PC-9 (cell line): ENCODE measurements at regions not wholly inside any gene's neighbourhood (a gene's known extent, or its start where the extent isn't known, plus 50 kb on each side); places are given as distances from the start of the nearest gene placed in this dataset.
A peak's percentile ranks its signal among the peaks of the same experiment; 100 is the strongest.

Experiments
- BruUV-seq: library from RNA; stranded (reverse); fragments of 400-500 nt; replicated peaks from 2 replicates; lab custom pipeline; 2021; lab: Mats Ljungman, UMichigan
- CTCF ChIA-PET: fragments of 300-600 bp; sonication (Branson Sonifier 250); formaldehyde crosslinking; loops from one replicate; lab custom pipeline; 2022; ENCODE audit warnings: antibody characterized with exemption; lab: Charles Lee
- POLR2A ChIA-PET: fragments of 300-600 bp; sonication (Branson Sonifier 250); formaldehyde crosslinking; loops from one replicate; lab custom pipeline; 2022; ENCODE audit warnings: antibody characterized with exemption; ENCODE audit not compliant: unreplicated experiment; lab: Charles Lee
- DNase-seq, 2 experiments: peaks; one replicate each; pipeline versions ENCODE4 v3.0.0 to v3.0.0-alpha.2; 2015 to 2022; ENCODE audit warnings: mixed read lengths in 1 of 2
- H2AFZ ChIP-seq: fragments of 200-600 bp; sonication (generic); 2 replicates; pipeline ENCODE4 v1.8.1; 2017; ENCODE audit warnings: antibody characterized with exemption
- H3F3A ChIP-seq: fragments of 200-600 bp; sonication (generic); 2 replicates; pipeline ENCODE4 v1.8.1; 2017; ENCODE audit warnings: antibody characterized with exemption, mild to moderate bottlenecking, low read depth; ENCODE audit not compliant: insufficient read depth
- H3K27ac ChIP-seq: fragments of 200-600 bp; sonication (generic); 2 replicates; pipeline ENCODE4 v1.6.1; 2016; ENCODE audit warnings: mixed run types
- H3K27me3 ChIP-seq: fragments of 200-600 bp; sonication (generic); 2 replicates; pipeline ENCODE4 v1.6.1; 2016; ENCODE audit warnings: low read depth, mixed run types; ENCODE audit not compliant: insufficient read depth
- H3K36me3 ChIP-seq: fragments of 200-600 bp; sonication (generic); 2 replicates; pipeline ENCODE4 v1.6.1; 2016; ENCODE audit warnings: low read depth, mixed run types
- H3K4me1 ChIP-seq: fragments of 200-600 bp; sonication (generic); replicated peaks from 2 replicates; pipeline ENCODE4 v1.6.1; 2016; ENCODE audit warnings: mixed run types; ENCODE audit not compliant: insufficient read depth
- H3K4me2 ChIP-seq: fragments of 200-600 bp; sonication (generic); 2 replicates; pipeline ENCODE4 v1.6.1; 2017; ENCODE audit warnings: mixed run types
- H3K4me3 ChIP-seq: fragments of 200-600 bp; sonication (generic); 2 replicates; pipeline ENCODE4 v1.6.1; 2016; ENCODE audit warnings: mixed run types
- H3K79me2 ChIP-seq: fragments of 200-600 bp; sonication (generic); 2 replicates; pipeline ENCODE4 v1.6.1; 2017; ENCODE audit warnings: low read depth, mixed run types
- H3K9me2 ChIP-seq: fragments of 200-600 bp; sonication (generic); 2 replicates; pipeline ENCODE4 v1.8.1; 2017; ENCODE audit warnings: mild to moderate bottlenecking; ENCODE audit not compliant: insufficient read depth
- H3K9me3 ChIP-seq: fragments of 200-600 bp; sonication (generic); 2 replicates; pipeline ENCODE4 v1.8.1; 2016; ENCODE audit warnings: low read depth; ENCODE audit not compliant: insufficient read depth
- H4K20me1 ChIP-seq: fragments of 200-600 bp; sonication (generic); 2 replicates; pipeline ENCODE4 v1.8.1; 2017; ENCODE audit not compliant: insufficient read depth
- CTCF ChIP-seq: fragments of 200-600 bp; sonication (generic); conservative IDR thresholded peaks from 2 replicates; pipeline ENCODE4 v1.6.1; 2017; ENCODE audit warnings: mixed run types, antibody characterized with exemption, mild to moderate bottlenecking, moderate library complexity
- EZH2 ChIP-seq: fragments of 200-600 bp; sonication (generic); IDR thresholded peaks from 2 replicates; pipeline ENCODE4 v1.8.0; 2017; ENCODE audit warnings: antibody characterized with exemption, low read depth
- intact Hi-C: fragments of 100-400 bp; cut with micrococcal nuclease; formaldehyde crosslinking; loops from one replicate; pipeline ENCODE4 v1.10.0; 2022; ENCODE audit not compliant: unreplicated experiment

DNA sequence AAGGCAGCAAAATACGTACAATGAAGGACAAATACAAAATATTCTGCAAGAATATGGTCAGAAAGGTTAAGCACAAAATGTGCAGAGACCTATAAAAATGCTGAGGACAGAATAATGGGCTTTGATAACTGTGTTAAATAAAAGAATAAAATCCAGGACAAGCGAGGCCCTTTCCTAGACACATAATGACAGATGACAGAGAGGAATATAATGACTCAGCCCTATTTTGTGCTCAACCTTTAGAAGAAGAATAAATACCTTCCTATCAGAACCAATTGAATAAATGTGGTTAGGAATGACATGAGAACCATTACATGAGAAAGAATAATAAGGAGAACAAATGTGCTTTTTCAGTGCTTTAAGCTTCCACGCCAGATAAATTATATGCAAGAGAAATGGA, 178.0 kb downstream of the TEX13C start:
- intact Hi-C loops, result no loop called here
- H3K27ac ChIP-seq, result no peak overlapping the region
- BruUV-seq, result no TSS peak
- H3F3A ChIP-seq, result no peaks in the 10 kb centered on the region
- TF ChIP-seq CTCF, result no peak
- no peak for TF ChIP-seq EZH2
- POLR2A ChIA-PET, result no interaction called here
- H3K9me2 ChIP-seq, result no peaks in the 10 kb centered on the region
- no peaks in the 10 kb centered on the region for H3K79me2 ChIP-seq
- 0 out of 2 replicates have a peak, but pooled peaks cover 3% of the 10 kb centered on the region for H3K9me3 ChIP-seq
- CTCF ChIA-PET, result no interaction called here
- H3K4me3 ChIP-seq, result no peak overlapping the region
- no peak for DNase-seq
- H3K4me1 ChIP-seq, result no peaks in the 10 kb centered on the region
- no peak overlapping the region for H3K4me2 ChIP-seq
- no peaks in the 10 kb centered on the region for H3K36me3 ChIP-seq
- peak overlapping the region; percentile 22; the same call in 1 of the 2 replicates for H2AFZ ChIP-seq
- H4K20me1 ChIP-seq, result no peaks in the 10 kb centered on the region
- no peaks in the 10 kb centered on the region for H3K27me3 ChIP-seq

GRCh38 chrX:125503769-125504168, 184.1 kb downstream of the TEX13C start:
- no peak overlapping the region for H2AFZ ChIP-seq
- intact Hi-C loops, result no loop called here
- no peaks in the 10 kb centered on the region for H3F3A ChIP-seq
- no peak overlapping the region for H3K4me3 ChIP-seq
- H3K9me3 ChIP-seq, result 0 out of 2 replicates have a peak, but pooled peaks cover 3% of the 10 kb centered on the region
- BruUV-seq, result no TSS peak
- no peaks in the 10 kb centered on the region for H4K20me1 ChIP-seq
- H3K36me3 ChIP-seq, result no peaks in the 10 kb centered on the region
- DNase-seq, result no peak
- H3K4me1 ChIP-seq, result no peaks in the 10 kb centered on the region
- CTCF ChIA-PET, result no interaction called here
- H3K27ac ChIP-seq, result no peak overlapping the region
- H3K4me2 ChIP-seq, result no peak overlapping the region
- H3K79me2 ChIP-seq, result no peaks in the 10 kb centered on the region
- no peaks in the 10 kb centered on the region for H3K27me3 ChIP-seq
- H3K9me2 ChIP-seq, result no peaks in the 10 kb centered on the region
- POLR2A ChIA-PET, result no interaction called here
- TF ChIP-seq EZH2 (no peak), CTCF (no peak)

- BruUV-seq, result no TSS peak
- Histone ChIP-seq H3K79me2 (no peaks in the 10 kb centered on the region), H4K20me1 (no peaks in the 10 kb centered on the region), H3F3A (no peaks in the 10 kb centered on the region), H3K4me3 (no peak overlapping the region), H3K27ac (no peak overlapping the region), H3K4me1 (no peaks in the 10 kb centered on the region), H3K9me2 (no peaks in the 10 kb centered on the region), H3K27me3 (no peaks in the 10 kb centered on the region), H3K9me3 (0 out of 2 replicates have a peak, but pooled peaks cover under 1% of the 10 kb centered on the region), H3K36me3 (no peaks in the 10 kb centered on the region), H3K4me2 (no peak overlapping the region), H2AFZ (no peak overlapping the region)
- TF ChIP-seq EZH2 (no peak), CTCF (no peak)
- POLR2A ChIA-PET, result no interaction called here
- intact Hi-C loops, result no loop called here
- DNase-seq, result no peak
- CTCF ChIA-PET, result no interaction called here
These were observed 185.5 kb downstream of the TEX13C start for GRCh38 chrX:125505207-125505606.
